HG03103 (cell line): ENCODE measurements at regions not wholly inside any gene's neighbourhood (a gene's known extent, or its start where the extent isn't known, plus 50 kb on each side); places are given as distances from the start of the nearest gene placed in this dataset.

Experiments
- ATAC-seq: cut with Tn5 transposase; IDR thresholded peaks from one replicate; pipeline ENCODE4 v1.9.1; 2021; ENCODE audit warnings: low read depth; ENCODE audit not compliant: unreplicated experiment

DNA sequence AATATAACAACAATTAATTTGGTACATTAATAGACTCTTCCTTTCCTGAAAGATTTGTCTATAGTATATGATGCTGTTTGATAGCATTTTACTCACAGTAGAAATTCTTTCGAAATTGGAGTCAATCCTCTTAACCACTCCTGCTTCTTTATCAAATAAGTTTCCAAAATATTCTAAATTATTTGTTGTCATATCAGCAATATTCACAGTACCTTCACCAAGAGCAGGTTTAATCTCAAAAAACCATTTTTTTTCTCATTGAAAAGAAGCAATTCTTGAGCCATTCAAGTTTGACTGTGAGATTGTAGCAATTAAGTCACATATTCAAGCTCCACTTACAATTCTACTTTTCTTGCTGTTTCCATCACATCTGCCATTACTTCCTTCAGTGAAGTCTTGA, 83.5 kb upstream of the PRR16 start:
- ATAC-seq: no peak

DNA sequence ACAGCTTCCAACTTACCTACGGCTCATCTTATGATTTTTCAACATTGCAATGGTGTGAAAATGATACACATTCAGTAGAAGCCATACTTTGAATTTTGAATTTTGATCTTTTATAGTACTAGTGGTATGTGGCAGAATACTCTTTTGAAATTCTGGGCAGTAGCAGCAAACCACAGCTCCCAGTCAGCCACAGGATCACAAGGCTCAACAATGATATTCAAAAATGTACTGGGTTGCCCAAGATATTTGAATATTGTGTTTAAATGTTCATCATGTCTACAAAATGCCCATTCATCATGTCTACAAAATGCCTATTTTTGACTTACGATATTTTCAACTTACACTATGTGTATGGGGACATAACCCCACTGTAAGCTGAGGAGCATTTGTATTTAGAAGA, 81.3 kb upstream of the PRR16 start:
- ATAC-seq: no peak

DNA sequence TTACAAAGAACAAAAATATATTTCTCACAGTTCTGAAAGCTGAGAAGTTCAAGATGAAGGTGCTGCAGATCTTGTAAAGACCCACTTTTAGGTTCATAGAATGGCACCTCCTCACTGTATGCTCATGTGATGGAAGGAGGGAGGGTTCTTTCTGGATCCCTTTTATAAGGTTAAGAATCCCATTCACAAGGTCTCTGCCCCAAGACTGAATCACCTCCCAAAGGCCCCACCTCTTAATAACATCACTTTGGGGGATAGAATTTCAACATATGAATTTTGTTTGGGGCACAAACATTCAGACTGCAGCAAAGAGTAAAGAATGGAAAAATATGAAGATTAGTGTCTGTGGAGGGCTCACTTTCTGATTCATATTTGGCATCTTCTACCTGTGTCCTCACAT, 77.1 kb upstream of the PRR16 start:
- no peak for ATAC-seq

DNA sequence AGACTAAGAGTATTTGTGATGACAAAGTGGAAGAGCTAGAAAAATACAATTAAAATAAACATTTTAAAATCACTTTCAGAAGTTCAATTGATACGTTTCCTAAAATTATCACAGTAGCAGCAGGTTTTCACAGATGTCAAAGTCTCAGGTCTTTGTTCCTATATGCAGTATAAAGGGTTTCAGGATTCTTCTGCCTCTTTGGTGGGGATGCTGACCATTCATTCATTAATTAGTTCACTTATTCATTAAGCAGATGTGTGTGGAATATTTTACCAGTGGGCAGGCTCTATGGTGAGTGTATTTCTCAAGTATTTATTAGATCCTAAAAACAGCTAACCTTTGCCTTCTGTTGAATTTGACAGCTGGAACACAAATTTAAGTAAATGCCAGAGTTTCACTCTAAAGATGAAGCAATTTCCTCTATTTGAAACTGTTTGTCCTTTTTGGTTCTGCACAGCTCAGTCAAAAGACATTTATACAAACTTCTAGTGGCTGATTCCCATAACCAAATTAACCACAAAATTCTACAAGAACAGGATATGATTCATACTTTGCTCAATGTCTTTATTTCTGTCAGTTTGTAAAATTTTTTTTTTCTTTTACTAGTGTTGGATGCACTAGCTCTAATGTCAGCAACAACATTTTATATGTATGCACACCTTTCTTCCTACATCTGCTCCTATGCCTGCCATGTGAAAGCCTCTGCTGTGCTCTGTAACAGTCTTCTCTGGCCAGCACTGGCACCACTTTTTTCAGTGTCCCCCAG, 75.9 kb upstream of the PRR16 start:
- no peak for ATAC-seq

DNA sequence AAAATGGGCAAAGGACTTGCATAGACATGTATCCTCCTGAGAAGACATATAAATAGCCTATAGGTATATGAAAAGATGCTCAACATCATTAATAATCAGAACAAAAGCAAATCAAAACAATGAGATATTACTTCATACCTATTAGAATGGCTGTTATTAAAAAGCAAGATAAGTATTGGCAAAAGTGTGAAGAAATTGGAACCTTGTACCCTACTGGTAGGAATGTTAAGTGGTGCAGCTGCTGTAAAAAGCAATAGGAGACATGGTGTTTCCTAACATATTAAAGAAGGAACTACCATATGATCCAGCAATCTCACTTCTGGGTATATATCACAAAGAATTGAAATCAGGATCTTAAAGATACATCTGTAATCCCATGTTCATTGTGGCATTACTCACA, 69.8 kb upstream of the PRR16 start:
- ATAC-seq: no peak

DNA sequence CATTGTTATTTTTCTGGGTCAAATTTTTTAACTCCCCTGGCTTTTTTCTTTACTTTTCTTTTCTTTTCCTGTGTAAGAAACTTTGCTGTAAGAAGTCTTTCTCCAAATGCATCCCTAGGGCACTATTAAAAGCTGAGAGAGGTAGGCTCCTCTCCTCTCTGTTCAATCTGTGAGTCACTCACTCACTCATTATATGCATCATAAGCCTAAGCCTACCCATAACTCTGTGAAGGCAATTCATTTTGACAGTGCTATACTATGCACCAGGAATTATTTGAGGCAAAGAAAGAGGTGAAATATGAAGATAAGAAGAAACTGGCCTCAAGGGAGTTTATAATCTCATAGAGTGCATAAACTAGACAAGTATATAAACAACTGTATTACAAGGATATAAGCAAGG, 67.9 kb upstream of the PRR16 start:
- ATAC-seq: no peak

DNA sequence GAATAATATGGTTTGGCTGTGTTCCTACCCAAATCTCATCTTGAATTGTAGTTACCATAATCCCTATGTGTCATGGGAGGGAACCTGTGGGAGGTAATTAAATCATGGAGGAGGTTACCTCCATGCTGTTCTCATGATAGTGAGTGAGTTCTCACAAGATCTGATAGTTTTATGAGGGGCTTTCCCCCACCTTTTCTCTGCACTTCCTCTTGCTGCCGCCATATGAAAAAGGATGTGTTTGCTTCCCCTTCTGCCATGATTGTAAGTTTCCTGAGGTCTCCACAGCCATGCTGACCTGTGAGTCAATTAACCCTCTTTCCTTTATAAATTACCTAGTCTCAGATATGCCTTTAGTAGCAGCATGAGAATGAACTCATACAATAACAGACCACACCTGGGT, 63.7 kb upstream of the PRR16 start:
- ATAC-seq: no peak

DNA sequence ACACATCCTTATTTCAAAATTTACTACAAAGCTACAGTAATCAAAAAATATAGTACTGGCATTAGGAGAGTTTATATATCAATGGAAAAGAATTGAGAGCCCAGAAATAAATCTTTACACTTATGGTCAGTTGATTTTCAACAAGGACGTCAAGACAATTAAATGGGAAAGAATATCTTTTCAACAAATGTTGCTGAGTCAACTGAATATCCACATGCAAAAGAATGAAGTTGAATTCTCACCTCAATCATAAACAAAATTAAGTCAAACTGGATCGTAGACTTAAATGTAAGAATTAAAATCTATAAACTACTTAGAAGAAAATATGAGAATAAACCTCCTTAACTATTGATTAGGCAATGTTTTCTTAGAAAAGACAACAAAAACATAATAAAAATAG, 61.5 kb upstream of the PRR16 start:
- ATAC-seq: no peak

DNA sequence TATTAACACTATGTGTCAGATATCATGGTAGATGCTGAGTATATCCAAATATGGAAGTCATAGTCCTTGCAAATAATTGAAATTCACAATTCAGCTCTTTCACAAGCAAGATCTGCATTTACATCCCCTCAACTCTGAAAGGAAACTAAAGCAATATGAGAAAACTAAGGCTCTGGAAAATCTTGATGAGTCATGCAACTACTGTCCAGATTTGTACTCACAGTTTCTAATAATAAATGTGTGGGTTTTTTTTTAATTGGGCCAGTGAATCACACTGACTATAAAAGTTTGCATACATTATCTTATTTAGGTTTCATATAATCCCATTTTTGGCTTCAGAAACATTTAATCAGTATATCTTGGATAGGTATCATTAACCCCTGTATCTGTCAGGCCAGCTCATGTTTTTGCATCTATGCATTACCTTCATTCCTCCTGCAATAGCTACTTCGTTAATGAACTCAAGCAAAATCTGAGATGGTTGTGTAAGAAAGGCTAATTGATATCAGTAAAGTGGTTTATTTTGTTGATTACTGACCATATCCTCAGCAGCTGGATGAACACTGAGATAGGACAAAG, 58.7 kb upstream of the PRR16 start:
- no peak for ATAC-seq

DNA sequence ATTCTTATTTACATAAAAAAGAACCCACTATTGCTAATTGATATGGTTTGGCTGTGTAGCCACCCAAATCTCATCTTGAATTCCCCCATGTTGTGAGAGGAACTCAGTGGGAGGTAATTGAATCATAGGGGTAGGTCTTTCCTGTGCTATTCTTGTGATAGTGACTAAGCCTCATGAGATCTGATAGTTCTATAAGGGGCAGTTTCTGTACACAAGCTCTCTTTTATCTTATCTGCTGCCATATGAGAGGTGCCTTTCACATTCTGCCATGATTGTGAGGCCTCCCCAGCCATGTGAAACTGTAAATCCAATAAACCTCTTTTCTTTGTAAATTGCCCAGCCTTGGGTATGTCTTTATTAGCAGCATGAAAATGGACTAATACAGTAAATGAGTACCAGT, 58.2 kb upstream of the PRR16 start:
- no peak for ATAC-seq

DNA sequence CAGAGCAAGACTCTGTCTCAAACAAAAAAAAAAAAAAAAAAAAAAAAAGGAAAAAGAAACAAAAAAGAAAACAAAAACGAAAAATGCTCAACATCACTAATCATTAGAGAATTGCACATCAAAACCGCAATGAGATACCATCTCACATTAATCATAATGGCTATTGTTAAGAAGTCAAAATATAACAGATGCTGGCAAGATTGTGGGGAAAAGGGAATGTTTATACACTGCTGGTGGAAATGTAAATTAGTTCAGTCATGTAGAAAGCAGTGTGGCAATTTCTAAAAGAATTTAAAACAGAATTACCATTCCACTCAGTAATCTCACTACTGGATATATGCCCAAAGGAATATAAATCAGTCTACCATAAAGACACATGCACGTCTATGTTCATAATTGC, 50.4 kb upstream of the PRR16 start:
- ATAC-seq: no peak
